WTC11 (cell line): ENCODE measurements at regions not wholly inside any gene's neighbourhood (a gene's known extent, or its start where the extent isn't known, plus 50 kb on each side); places are given as distances from the start of the nearest gene placed in this dataset.

Experiments
- FOXP1 ChIP-seq: sonication (generic); formaldehyde crosslinking; IDR thresholded peaks from 2 replicates; pipeline ENCODE4 v1.8.0; 2022; ENCODE audit warnings: missing genetic modification reagents, mild to moderate bottlenecking, moderate library complexity, borderline replicate concordance
- SP1 ChIP-seq: sonication (generic); formaldehyde crosslinking; conservative IDR thresholded peaks from 2 replicates; pipeline ENCODE4 v1.8.1; 2022; ENCODE audit warnings: missing genetic modification reagents

DNA sequence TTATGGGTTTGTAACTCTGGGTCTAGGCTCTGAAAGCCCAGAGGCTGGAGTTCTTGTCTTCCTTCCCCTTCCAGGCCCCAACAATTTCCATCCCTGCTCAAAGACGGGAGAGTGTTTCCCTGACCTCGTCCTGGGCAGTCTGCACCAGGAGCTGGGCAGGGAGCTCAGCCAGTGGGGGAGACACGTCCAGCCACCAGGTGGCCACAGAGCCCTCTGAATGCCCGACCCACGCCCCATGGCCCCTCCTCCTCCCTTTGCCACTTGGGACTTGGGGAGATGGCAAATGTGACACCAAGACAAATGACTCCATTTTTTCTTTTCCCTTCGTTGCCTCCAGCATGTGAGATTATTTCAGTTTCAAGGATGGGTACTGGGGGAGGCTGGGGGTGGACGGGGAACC, 159.9 kb upstream of the AJAP1 start:
- TF ChIP-seq SP1 (CRISPR knock-in tag) (no peak), FOXP1 (CRISPR knock-in tag) (no peak)
